ENCODE measurements at regions not wholly inside any gene's neighbourhood (a gene's known extent, or its start where the extent isn't known, plus 50 kb on each side); places are given as distances from the start of the nearest gene placed in this dataset.

- Mint-ChIP-seq H3K4me3 (ENCODE audit: unreplicated experiment) (no peak overlapping the region), H3K4me1 (ENCODE audit: unreplicated experiment) (no peaks in the 10 kb centered on the region), H3K27ac (ENCODE audit: unreplicated experiment) (no peak overlapping the region), H3K36me3 (ENCODE audit: low read depth, unreplicated experiment) (no peaks in the 10 kb centered on the region), H3K27me3 (ENCODE audit: unreplicated experiment) (no peaks in the 10 kb centered on the region), H3K9me3 (ENCODE audit: unreplicated experiment) (no peaks in the 10 kb centered on the region)
- TF ChIP-seq CTCF (IDR thresholded peaks at IDR 0.05; ENCODE audit: unreplicated experiment), result no peak
- no peak for DNase-seq (ENCODE audit: low spot score)
Measured at GRCh38 chr18:1522249-1522615, 617.6 kb downstream of the ADCYAP1 start.

DNA sequence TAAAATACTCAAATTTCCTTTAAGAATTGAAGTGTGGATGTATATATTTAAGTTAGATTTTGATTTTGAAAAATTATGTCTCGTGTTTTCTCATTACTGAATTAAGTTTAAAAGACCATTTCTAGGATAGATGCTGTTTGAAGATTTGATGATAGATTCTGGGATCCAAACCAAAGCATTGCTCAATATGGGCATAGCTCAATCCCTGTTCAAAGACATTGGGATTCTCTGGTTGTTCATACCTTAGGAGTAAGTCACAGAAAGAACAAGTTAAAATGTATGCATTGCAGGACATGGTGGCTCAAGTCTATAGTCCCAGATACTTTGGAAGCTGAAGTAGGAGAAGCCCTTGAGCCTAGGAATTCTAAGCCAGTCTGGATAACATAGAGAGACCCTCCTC lies 622.3 kb downstream of the ADCYAP1 start:
- no peaks in the 10 kb centered on the region for H3K4me1 Mint-ChIP-seq (ENCODE audit: unreplicated experiment)
- no peak for DNase-seq (ENCODE audit: low spot score)
- H3K27me3 Mint-ChIP-seq (ENCODE audit: unreplicated experiment), result no peaks in the 10 kb centered on the region
- no peak overlapping the region for H3K4me3 Mint-ChIP-seq (ENCODE audit: unreplicated experiment)
- TF ChIP-seq CTCF (IDR thresholded peaks at IDR 0.05; ENCODE audit: unreplicated experiment), result no peak
- H3K9me3 Mint-ChIP-seq (ENCODE audit: unreplicated experiment), result no peaks in the 10 kb centered on the region
- H3K27ac Mint-ChIP-seq (ENCODE audit: unreplicated experiment), result no peak overlapping the region
- H3K36me3 Mint-ChIP-seq (ENCODE audit: low read depth, unreplicated experiment), result no peaks in the 10 kb centered on the region

DNA sequence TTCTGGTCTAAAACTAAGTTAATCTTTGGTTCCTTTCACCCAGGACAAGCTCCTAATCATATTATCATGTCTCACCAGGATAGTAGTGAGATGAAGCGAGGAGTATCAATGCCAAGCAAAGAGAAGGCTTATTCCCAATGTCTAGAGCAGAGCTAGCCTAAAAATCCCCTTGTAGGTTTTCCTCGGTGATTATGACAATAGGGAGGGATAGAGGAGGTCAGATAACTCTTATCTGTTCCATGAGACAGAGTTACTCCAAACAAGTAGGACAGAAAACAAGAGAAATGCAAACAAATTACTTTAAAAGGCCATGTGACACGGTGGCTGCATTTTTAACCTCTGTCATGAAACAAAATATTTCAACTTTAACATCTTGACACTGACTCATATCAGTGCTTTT lies 623.1 kb downstream of the ADCYAP1 start:
- Mint-ChIP-seq H3K27me3 (ENCODE audit: unreplicated experiment) (no peaks in the 10 kb centered on the region), H3K4me3 (ENCODE audit: unreplicated experiment) (no peak overlapping the region), H3K36me3 (ENCODE audit: low read depth, unreplicated experiment) (no peaks in the 10 kb centered on the region), H3K4me1 (ENCODE audit: unreplicated experiment) (no peaks in the 10 kb centered on the region), H3K9me3 (ENCODE audit: unreplicated experiment) (no peaks in the 10 kb centered on the region), H3K27ac (ENCODE audit: unreplicated experiment) (no peak overlapping the region)
- TF ChIP-seq CTCF (IDR thresholded peaks at IDR 0.05; ENCODE audit: unreplicated experiment), result no peak
- DNase-seq (ENCODE audit: low spot score), result no peak

DNA sequence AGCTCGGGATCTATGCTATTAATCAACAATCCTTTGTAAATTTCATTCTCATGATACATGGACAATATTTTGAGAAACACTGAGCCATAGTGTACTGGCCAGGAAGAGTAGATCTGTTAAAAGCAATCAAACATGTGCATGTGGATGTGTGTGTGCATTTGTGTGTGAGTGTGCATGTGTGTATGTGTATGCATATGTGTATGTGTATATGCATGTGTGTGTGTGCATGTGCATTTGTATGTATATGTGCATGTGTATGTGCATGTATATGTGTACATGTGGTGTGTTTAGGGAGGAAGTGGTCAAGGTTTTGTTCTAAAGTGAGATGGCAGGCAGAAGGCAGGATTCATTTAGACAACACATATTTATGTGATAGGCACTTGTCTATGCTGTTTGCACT lies 623.8 kb downstream of the ADCYAP1 start:
- no peaks in the 10 kb centered on the region for H3K9me3 Mint-ChIP-seq (ENCODE audit: unreplicated experiment)

DNA sequence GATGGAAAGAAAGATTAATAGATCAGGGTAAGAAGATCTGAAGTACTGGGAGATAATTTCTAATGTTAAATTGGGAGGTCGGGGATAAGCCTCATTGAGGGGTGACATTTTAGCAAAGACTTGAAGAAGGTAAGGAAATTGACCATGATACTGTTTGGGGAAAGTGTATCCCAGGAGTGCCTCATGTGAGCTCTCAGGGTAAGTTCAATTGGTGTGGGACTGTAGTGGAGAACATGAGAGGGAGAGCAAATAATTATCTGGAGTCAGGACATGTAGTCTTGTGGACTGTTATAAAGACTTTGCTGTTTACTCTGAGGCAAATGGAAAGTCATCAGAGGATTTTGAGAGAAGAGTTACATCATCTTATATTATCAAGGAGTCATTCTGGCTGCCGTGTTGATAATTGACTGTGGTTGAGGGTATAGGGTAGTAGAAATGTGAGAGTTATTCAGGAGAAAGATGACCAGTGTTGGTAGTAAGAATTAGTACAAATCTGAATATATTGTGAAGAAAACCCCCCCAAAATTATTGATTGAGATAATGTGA lies 624.4 kb downstream of the ADCYAP1 start:
- no peaks in the 10 kb centered on the region for H3K9me3 Mint-ChIP-seq (ENCODE audit: unreplicated experiment)
- no peak overlapping the region for H3K4me3 Mint-ChIP-seq (ENCODE audit: unreplicated experiment)
- H3K4me1 Mint-ChIP-seq (ENCODE audit: unreplicated experiment), result no peaks in the 10 kb centered on the region
- no peak for TF ChIP-seq CTCF (IDR thresholded peaks at IDR 0.05; ENCODE audit: unreplicated experiment)
- no peak for DNase-seq (ENCODE audit: low spot score)
- H3K36me3 Mint-ChIP-seq (ENCODE audit: low read depth, unreplicated experiment), result no peaks in the 10 kb centered on the region
- H3K27ac Mint-ChIP-seq (ENCODE audit: unreplicated experiment), result no peak overlapping the region
- H3K27me3 Mint-ChIP-seq (ENCODE audit: unreplicated experiment), result no peaks in the 10 kb centered on the region

More for the DNA sequence above, 623.8 kb downstream of the ADCYAP1 start:
- no peak for DNase-seq (ENCODE audit: low spot score)
- no peak overlapping the region for H3K27ac Mint-ChIP-seq (ENCODE audit: unreplicated experiment)
- no peaks in the 10 kb centered on the region for H3K4me1 Mint-ChIP-seq (ENCODE audit: unreplicated experiment)
- TF ChIP-seq CTCF (IDR thresholded peaks at IDR 0.05; ENCODE audit: unreplicated experiment), result no peak
- no peaks in the 10 kb centered on the region for H3K27me3 Mint-ChIP-seq (ENCODE audit: unreplicated experiment)
- H3K36me3 Mint-ChIP-seq (ENCODE audit: low read depth, unreplicated experiment), result no peaks in the 10 kb centered on the region
- no peak overlapping the region for H3K4me3 Mint-ChIP-seq (ENCODE audit: unreplicated experiment)
